Testis (tissue), 2 donors: ENCODE measurements at regions not wholly inside any gene's neighbourhood (a gene's known extent, or its start where the extent isn't known, plus 50 kb on each side); places are given as distances from the start of the nearest gene placed in this dataset.

ENCODE experiments used
- DNase-seq: peaks from one replicate; pipeline ENCODE4 v3.0.0-alpha.2; 2019
- H3K27ac ChIP-seq, 2 donors: fragments of 200-600 bp; sonication (generic); one replicate each; pipeline ENCODE4 v1.5.1; 2019
- H3K27me3 ChIP-seq: fragments of 200-600 bp; sonication (generic); one replicate; pipeline ENCODE4 v1.5.1; 2019
- H3K36me3 ChIP-seq: fragments of 200-600 bp; sonication (generic); one replicate; pipeline ENCODE4 v1.5.1; 2017; ENCODE audit warnings: low read depth; ENCODE audit errors: missing control alignments
- H3K4me1 ChIP-seq: fragments of 200-600 bp; sonication (generic); one replicate; pipeline ENCODE4 v1.5.1; 2019
- H3K4me3 ChIP-seq, 2 donors: fragments of 200-600 bp; sonication (generic); one replicate each; pipeline ENCODE4 v1.5.1; 2017 to 2019
- H3K9me3 ChIP-seq: fragments of 200-600 bp; sonication (generic); one replicate; pipeline ENCODE4 v1.5.1; 2017
- CTCF ChIP-seq, 3 experiments: fragments of 450-650 bp in 2 of 3; fragments of 200-600 bp in 1 of 3; sonication (generic) in 1 of 3; IDR thresholded peaks; one replicate each; pipeline ENCODE4 v1.5.1; 2016 to 2019; ENCODE audit warnings: antibody characterized with exemption in 3 of 3, mild to moderate bottlenecking in 2 of 3, moderate library complexity in 1 of 3
- POLR2A ChIP-seq: fragments of 450-650 bp; IDR thresholded peaks from one replicate; pipeline ENCODE4 v1.6.1; 2017; ENCODE audit warnings: antibody characterized with exemption, mild to moderate bottlenecking, moderate library complexity
- WGBS, 2 donors: methylation state at CpG; one replicate each; pipeline ENCODE4 v1.1.5; 2018; 5-methylcytosine and 5-hydroxymethylcytosine counted together
- intact Hi-C: fragments of 100-400 bp; cut with DNase I; formaldehyde crosslinking; loops from one replicate; pipeline ENCODE4 v1.15.1; 2023; ENCODE audit warnings: low total_unique reads

- H3K36me3 ChIP-seq: no peaks in the 10 kb centered on the region
- WGBS, 2 donors: 60 to 66% methylated on average over 13 of the region's 13 CpGs
- no peak for DNase-seq
- H3K27ac ChIP-seq: no peak overlapping the region
- no peak overlapping the region for H3K4me3 ChIP-seq
- TF ChIP-seq CTCF (IDR thresholded peaks at IDR 0.05): no peak
- TF ChIP-seq POLR2A: no peak
- intact Hi-C loops: no loop called here
- no peaks in the 10 kb centered on the region for H3K4me1 ChIP-seq
- H3K9me3 ChIP-seq: no peaks in the 10 kb centered on the region
- H3K27me3 ChIP-seq: no peaks in the 10 kb centered on the region
Observed at GRCh38 chr5:89377767-89378455, 494.9 kb upstream of the MEF2C start.

DNA sequence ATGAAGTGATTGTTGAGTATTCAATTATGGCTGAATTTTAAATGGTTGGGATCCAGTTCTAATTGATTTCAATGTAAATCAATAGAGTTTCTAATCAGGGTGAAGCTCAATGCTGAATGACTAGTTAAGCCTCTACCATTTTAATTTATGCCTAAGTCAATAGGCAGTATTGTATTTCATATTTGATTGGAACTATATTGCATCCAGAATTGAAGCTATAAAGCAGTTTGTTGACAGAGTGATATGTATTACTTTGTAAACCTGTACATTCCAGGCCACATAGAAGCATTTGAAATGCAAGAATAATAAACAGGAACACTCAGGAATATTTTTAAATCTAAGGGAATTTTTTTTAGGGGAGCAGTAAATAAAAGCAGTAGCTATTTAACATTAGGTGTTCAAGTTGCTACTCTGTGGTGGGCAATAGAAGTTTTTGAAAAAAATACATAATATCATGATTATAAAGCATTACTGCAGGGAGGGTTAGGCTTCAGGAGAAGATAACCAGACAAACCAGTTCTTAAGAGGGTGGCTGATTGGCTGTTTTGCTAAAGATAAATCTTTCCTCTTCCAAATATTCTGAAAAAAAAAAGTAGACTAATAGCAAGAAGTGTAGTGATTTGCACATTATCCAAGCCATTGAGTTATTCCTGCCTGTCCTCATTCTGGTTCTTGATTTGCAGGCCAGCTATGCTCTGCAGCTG is 492.0 kb upstream of the MEF2C start:
- intact Hi-C loops: no loop called here
- no peaks in the 10 kb centered on the region for H3K27me3 ChIP-seq
- TF ChIP-seq CTCF (IDR thresholded peaks at IDR 0.05) (no peak), POLR2A (no peak)
- H3K9me3 ChIP-seq: no peaks in the 10 kb centered on the region
- DNase-seq: no peak
- no peak overlapping the region for H3K27ac ChIP-seq
- no peaks in the 10 kb centered on the region for H3K4me1 ChIP-seq
- H3K36me3 ChIP-seq: no peaks in the 10 kb centered on the region
- H3K4me3 ChIP-seq: no peak overlapping the region

DNA sequence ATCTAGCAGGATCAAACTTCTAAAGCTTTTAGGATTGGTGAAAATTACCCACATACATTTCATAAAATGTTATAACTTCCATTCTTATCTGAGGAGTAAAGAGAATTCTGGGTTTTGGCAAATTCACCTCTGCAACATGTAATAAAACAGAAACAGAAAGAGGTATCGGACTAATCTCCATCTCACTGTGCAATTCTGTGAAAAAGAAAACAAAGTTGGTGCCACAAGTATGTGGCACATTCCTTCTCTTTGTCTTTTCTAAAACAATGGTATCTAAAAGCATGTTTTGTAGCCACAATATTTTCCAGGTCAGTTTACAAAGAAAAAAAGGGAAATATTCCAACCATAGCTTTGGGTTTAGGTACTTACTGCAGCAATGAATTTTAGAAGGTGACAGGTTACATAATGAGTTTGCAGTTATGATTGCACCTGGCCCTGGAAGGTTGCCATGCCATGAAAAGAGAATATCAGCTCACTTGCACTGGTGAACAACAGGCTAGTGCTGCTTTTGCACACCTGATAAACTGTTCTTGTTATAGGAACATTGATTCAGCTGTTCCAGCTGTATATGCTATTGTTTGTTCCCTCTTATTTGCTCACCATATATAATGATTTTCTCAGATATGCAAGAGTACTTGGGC is 491.3 kb upstream of the MEF2C start:
- intact Hi-C loops: no loop called here
- 79 to 90% methylated on average over 1 of the region's 1 CpG for WGBS, 2 donors
- no peak overlapping the region for H3K4me3 ChIP-seq
- H3K9me3 ChIP-seq: no peaks in the 10 kb centered on the region
- H3K4me1 ChIP-seq: no peaks in the 10 kb centered on the region
- H3K27me3 ChIP-seq: no peaks in the 10 kb centered on the region
- TF ChIP-seq CTCF (IDR thresholded peaks at IDR 0.05): no peak
- no peak for TF ChIP-seq POLR2A
- H3K36me3 ChIP-seq: no peaks in the 10 kb centered on the region
- DNase-seq: no peak
- no peak overlapping the region for H3K27ac ChIP-seq

- no peak overlapping the region for H3K27ac ChIP-seq
- H3K4me3 ChIP-seq: no peak overlapping the region
- no peak for TF ChIP-seq POLR2A
- TF ChIP-seq CTCF (IDR thresholded peaks at IDR 0.05): no peak
- no peak for DNase-seq
- no peaks in the 10 kb centered on the region for H3K9me3 ChIP-seq
- WGBS, 2 donors: 75 to 85% methylated on average over 1 of the region's 1 CpG
- no peaks in the 10 kb centered on the region for H3K4me1 ChIP-seq
- H3K27me3 ChIP-seq: no peaks in the 10 kb centered on the region
- intact Hi-C loops: no loop called here
- no peaks in the 10 kb centered on the region for H3K36me3 ChIP-seq
Observed at GRCh38 chr5:89372176-89372575, 489.2 kb upstream of the MEF2C start.
